ENCODE measurements at regions not wholly inside any gene's neighbourhood (a gene's known extent, or its start where the extent isn't known, plus 50 kb on each side); places are given as distances from the start of the nearest gene placed in this dataset.

DNA sequence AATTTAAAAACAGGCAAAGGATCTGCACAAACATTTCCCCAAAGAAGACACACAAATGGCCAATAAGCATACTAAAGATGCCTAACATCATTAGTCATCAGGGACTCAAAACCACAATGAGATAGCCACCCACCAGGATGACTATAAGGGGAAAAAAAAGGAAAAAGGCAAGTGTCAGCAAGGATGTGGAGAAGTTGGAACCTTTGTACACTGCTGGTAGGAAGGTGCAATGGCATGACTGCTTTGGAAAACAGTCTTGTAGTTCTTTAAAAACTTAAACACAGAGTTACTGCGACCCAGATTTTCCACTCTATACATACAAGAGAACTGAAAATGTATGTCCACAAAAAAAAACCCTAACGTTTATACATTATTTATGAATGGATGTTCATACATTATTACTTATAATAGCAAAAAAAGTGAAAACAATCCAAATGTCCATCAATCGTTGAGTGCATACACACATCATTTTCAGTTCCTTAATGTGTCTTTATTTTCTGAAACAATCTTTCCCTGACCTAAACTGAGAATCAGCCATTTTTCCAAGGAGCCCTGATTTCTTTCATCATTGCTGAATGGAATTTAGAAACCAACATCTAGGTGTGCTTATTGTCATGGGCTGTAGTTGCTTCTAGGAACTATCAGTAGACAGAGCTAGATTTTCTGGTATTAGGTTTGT is 64.7 kb upstream of the TLK1 start:
- DNase-seq (ENCODE audit: low spot score) = peak; percentile 53

- no peak for DNase-seq (ENCODE audit: low spot score)
These were observed 56.6 kb upstream of the TLK1 start for GRCh38 chr2:171217330-171217729.

DNA sequence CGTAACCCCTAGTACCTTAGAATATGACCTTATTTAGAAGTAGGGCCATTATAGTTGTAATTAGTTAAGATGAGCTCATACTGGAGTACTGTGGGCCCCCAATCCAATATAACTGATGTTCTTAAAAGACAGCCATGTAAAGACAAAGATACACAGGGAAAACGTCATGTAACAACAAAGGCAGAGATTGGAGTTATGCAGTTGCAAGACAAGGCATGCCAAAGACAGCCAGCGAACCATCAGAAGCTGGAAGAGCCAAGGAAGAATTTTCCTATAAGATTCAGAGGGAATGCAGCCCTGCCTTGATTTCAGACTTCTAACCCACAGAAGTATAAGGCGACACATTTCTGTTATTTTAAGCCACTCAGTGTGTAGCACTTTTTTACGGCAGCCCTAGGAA is 55.9 kb upstream of the TLK1 start:
- no peak for DNase-seq (ENCODE audit: low spot score)

GRCh38 chr2:171214093-171214492 is 53.4 kb upstream of the TLK1 start:
- no peak for DNase-seq (ENCODE audit: low spot score)

DNA sequence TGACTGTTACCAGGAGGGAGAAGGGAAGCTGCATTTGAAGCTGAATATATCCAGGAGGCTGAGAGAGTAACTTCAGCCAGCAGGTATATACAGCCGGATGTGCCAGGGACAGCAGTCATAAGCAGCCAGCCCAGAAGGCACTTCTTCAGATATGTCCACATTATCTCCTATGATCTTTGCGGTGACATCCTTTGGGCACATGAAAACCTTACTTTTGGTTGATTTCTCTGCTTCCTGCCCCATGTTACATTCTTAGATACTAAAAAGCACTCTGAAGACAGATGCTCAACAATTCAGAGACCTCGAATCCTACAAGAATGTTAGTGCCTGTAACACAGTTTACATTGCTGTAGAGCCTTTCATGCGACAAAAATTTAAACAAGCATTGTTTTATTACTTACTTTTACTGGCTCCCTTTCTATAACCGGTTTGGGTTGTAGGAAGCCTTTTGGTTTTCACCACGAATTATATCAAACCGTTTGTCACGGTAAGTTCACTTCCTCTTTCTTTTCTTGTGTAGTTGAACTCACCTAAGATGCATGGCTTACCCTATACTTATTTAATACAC is 50.3 kb upstream of the TLK1 start:
- no peak for DNase-seq (ENCODE audit: low spot score)
